CD4-positive, alpha-beta T cell treated with Interleukin-10 for 1 hour (primary cell): ENCODE measurements at regions not wholly inside any gene's neighbourhood (a gene's known extent, or its start where the extent isn't known, plus 50 kb on each side); places are given as distances from the start of the nearest gene placed in this dataset.

Source experiments
- DNase-seq: peaks from one replicate; pipeline ENCODE4 v3.0.0-alpha.2; 2020

DNA sequence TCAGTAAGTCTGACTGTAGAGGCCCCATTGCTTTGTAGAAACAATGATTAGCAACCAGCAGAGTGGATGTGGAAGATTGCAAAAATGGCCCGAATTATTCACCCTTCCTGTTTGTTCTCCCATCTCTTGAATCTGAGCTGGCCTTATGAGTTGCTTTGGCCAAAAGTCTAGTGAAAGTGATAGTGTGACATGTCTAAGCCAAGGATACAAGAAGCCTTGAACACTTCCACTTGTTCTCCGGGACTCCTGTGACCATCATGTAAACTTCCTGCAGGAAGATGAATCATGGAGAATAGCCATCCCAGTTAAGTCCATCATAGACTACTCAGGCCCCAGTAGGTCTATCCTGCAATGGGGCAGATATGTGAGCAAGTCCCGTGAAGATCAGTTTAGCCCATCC, 252.0 kb upstream of the JAG1 start:
- DNase-seq: no peak

DNA sequence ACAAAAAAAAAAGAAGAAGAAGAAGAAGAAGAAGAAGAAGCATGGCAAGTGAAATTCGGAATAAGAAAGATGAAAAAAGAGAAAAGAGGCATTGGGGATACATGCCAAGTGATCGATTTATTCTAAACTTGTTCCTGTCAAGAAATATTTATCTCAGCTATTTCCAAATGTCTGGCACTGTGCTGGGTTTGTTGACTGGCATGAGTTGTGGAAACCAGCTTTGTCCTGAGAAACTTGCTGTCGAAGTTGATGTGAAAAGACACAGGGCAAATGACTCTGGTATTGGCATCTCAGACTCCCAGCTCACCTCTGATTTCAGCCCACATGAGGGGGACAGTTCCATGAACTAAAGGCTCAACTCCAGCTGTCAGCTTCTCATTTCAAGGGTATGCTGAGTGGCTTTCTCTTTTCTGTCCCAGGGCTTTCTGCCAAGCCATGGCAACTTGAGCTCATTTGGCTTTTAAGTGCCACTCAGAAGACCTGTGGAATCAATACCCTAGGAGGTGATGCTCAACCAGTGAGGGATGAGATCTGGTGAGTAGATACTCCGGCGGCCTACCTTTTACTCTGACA, 253.3 kb upstream of the JAG1 start:
- DNase-seq: no peak

GRCh38 chr20:10927936-10928840, 254.4 kb upstream of the JAG1 start:
- no peak for DNase-seq

GRCh38 chr20:10928841-10929421, 255.1 kb upstream of the JAG1 start:
- no peak for DNase-seq

- no peak for DNase-seq
Observed at GRCh38 chr20:10935658-10936402, 262.0 kb upstream of the JAG1 start.

- DNase-seq: no peak
Observed at GRCh38 chr20:10936786-10937185, 263.0 kb upstream of the JAG1 start.

DNA sequence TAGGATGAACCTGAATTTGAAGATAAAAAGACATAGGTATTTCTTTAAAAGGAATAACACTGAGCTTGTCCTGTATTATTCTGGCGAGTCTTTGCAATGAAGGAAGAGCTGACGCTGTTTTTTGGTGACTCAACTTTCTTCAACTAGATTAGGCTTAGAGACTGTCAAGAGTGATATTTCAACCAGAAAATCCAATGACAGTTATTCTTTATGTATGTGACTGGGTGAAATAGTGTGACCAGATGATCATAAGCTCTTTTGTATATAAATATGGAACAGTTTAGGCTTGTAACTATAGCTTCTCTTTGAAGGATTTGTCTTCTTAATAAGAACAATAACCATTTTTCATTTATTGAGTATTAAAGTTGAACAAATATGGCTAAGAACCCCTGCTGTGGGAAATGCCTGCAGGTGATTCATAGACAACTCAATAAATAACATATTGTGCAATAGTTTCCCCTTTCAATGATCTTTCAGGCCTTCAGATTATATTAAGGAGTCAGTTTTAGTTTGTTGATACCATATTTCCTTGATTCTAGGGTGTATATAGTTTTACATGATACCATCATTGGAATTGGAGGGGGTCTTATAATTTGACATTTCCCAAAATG, 265.6 kb upstream of the JAG1 start:
- DNase-seq: no peak

DNA sequence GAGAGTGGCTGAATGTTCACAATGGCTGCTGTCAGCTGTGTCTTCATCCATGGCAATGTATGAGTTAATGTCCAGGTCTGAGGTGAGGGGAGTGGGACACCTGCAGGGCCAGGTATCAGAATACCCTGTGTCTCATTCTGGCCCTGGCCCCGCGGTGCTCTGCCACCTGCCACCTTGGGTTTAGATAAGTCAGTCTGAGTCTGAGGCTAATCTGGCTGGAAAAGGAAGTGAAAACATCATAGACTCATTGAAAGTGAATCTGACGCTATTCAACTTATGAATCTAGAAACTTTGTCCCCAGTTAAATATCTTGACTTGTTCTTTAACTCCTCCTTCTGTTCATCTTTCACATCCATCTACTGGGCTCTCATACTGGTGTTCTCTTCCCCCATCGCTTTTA, 267.1 kb upstream of the JAG1 start:
- no peak for DNase-seq

- no peak for DNase-seq
Observed at GRCh38 chr20:10943686-10944265, 270.0 kb upstream of the JAG1 start.

DNA sequence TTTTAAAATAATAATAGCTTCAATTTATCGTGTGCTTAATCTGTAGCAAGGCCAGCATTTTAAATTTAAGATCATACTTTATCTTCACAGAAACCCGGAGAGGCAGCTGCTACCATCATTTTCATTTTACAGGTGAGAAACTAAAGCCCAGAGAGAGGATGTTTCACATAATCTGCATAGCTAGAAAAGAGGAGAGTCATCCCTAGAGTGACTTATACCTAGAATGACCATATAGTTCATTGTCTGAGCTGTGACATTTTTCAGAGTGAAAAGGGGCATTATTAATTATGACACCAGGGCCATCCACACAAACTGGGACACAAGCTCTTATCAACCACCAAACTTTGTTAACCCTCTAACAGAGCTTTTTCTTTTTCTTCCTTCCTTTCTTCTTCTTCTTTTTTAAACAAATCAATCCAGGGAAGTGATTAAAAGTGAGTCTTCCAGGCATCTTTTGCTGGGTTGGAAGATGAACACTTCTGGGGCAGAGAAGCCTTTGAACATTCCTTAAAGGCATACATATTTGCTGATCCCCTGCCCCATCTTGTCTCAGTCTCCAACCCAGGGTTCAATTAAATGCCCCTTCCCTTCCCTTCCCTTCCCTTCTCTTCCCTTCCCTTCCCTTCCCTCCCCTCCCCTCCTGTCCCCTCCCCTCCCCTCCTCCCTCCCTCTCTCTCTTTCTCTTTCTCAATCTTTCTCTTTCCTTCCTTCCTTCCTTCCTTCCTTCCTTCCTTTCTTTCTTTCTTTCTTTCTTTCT, 272.5 kb upstream of the JAG1 start:
- DNase-seq: no peak

GRCh38 chr20:10947726-10948125, 273.9 kb upstream of the JAG1 start:
- no peak for DNase-seq

DNA sequence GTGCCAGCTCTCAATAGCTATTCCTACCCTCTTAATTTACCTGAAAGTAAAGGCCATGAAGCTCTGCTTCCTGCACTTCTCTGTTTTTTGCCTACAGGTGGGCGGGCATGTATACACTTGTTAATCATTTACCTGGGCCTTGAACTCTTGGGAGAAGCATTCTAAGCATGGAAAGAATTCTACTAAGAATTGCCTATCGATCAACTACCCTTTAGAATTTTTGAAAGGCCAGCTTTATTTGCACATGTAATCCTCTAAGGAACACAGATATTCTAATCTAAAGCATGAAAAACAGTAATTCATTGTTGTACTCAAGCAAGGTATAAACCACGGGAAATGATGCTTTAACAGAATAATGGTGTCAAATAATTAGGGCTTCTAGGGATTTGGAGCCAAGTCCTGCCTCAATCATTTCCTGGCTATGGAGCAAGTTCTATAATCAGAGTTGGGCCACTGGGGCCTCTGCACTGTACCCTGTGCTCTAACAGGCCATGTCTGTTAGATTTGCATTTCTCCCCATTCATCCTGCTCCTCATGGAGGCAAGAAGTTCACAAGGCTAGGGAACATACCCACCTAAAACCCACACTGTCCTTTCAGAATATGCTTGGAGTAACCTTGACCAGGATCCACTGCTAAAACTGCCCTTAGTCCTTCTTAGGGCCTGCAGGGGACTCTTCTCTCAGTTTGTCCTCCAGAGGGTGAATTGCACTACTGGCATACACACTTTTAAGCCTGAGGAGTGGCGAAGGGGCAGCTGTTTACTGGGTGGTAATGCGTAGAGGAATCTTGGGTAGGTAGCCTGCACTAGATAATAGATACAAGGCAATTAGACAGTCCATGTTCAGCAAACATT, 276.4 kb upstream of the JAG1 start:
- no peak for DNase-seq

- no peak for DNase-seq
Observed at GRCh38 chr20:10951216-10951615, 277.4 kb upstream of the JAG1 start.

DNA sequence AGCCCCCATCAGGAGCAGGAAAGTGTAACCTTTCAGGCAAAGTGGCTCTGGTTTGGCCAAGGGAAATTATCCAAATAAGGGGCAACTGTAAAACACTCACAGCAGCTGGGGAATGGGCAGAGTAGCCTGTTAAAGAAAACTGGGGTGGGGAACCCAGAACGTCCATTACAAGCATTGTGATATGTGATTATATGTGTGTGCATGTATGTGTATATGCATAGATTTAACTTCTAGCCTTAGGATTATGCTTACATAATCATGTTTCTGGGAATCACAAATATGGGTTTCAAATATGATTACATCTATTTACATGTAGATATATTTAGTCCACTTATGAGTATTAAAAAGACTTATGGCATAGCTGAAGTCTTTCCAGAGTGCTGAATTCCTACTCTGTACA, 278.1 kb upstream of the JAG1 start:
- no peak for DNase-seq

GRCh38 chr20:10953437-10953836, 279.6 kb upstream of the JAG1 start:
- no peak for DNase-seq

DNA sequence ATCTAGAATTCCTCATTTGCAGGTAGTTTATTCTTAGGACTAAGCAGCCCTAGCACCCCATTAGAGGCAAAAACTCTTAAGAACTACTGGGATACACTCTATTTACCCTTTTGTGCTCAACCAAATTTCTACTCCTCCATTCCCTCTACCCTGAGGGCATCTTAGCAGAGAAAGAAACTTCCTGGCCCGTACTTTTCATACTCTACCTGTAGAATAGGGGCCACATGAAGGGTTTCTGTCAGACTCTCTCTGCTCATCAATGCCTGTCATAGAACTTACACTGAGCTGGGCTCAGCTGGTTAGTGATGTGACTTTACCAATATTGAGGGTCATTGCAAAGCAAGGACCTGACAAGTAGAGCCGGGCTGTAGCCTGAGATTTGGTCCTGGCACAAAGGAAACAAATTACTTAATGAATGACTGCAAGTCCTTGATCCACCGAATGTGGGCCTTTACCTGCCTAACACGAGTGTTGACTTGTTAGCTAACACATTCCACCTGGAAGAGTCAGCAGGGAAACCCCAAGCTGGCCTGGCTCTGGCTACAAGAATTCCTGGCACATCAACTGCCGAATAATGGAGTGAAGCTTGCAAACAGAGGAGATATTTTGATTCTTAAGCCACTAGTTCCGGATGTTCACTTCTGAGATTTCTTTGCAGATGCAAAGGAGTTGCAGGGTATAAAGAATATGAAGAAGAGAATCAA, 280.5 kb upstream of the JAG1 start:
- no peak for DNase-seq

DNA sequence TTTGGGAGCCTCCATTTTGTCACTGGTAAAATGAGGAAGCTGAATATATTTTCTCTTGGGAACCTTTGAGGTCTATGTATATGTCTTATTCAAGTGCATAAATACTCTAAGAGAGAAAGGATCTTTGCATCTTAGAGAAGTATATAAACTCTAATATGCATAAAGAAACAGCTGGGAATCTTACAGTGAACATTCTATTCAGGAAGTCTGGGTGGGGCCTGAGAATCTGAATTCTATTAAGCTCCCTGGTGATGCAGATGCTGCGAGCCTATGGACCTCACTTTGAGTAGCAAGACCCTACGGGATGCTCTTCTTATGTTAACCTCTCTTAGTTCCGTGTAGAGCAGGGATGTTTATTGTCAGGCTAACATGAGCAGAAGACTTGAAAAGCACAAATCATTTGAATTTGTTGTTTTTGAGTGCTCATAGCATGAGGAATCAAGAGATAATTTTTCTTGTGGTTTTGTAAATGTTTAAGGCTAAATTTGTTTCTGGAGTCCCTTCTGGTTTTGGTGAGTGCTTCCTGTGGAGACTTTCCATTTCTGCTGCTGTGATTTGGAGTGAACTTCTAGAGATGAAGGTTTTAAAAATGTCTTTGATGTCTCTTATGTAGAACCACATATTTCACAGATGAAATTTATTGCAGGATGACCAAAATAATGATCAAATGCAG, 281.2 kb upstream of the JAG1 start:
- no peak for DNase-seq

DNA sequence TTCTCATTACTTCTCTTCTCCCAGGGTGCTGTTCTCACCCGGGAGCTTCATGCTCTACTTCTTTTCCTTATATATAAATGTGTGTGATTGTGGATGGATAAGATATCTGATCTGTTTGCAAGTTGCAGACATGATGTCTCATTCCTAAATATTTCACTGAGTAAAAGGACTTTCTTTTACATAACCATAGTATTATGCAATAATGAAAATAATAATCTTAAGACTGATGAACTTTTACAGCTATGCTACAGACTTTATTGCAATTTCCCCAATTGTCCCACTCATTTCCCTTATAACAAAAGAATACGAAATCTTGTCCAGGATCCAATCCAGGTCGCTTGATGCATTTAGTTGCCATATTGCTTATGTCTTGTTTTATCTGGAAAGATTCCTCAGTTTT, 284.5 kb upstream of the JAG1 start:
- DNase-seq: no peak

GRCh38 chr20:10960416-10960815, 286.6 kb upstream of the JAG1 start:
- no peak for DNase-seq
